GM23338 (cell line): ENCODE measurements at regions not wholly inside any gene's neighbourhood (a gene's known extent, or its start where the extent isn't known, plus 50 kb on each side); places are given as distances from the start of the nearest gene placed in this dataset.

ENCODE experiments used
- ATAC-seq: fragments of 200-7000 bp; cut with Tn5 transposase; 3 replicates; pipeline ENCODE4 v1.9.1; 2020
- DNase-seq: peaks from one replicate; pipeline ENCODE4 v3.0.0-alpha.2; 2015; ENCODE audit warnings: low spot score
- H2AFZ ChIP-seq: fragments of 200-600 bp; sonication (generic); 2 replicates; pipeline ENCODE4 v1.8.0; 2016; ENCODE audit warnings: antibody characterized with exemption, mild to moderate bottlenecking, moderate library complexity
- H3F3A ChIP-seq: fragments of 200-600 bp; sonication (generic); replicated peaks from 2 replicates; pipeline ENCODE4 v1.8.0; 2017; ENCODE audit warnings: antibody characterized with exemption, mixed run types, low read depth
- H3K27ac ChIP-seq: fragments of 200-600 bp; sonication (generic); 2 replicates; pipeline ENCODE4 v1.6.1; 2016; ENCODE audit warnings: low read depth
- H3K27me3 ChIP-seq: fragments of 200-600 bp; sonication (generic); 2 replicates; pipeline ENCODE4 v1.8.0; 2016; ENCODE audit warnings: mild to moderate bottlenecking, mixed run types, moderate library complexity; ENCODE audit not compliant: insufficient read depth
- H3K36me3 ChIP-seq: fragments of 200-600 bp; sonication (generic); 2 replicates; pipeline ENCODE4 v1.8.0; 2016; ENCODE audit warnings: mild to moderate bottlenecking; ENCODE audit not compliant: insufficient read depth
- H3K4me1 ChIP-seq: fragments of 200-600 bp; sonication (generic); 2 replicates; pipeline ENCODE4 v1.8.0; 2016; ENCODE audit warnings: mild to moderate bottlenecking, moderate library complexity; ENCODE audit not compliant: insufficient read depth
- H3K4me2 ChIP-seq: fragments of 200-600 bp; sonication (generic); 2 replicates; pipeline ENCODE4 v1.7.1; 2017; ENCODE audit warnings: mixed run types
- H3K4me3 ChIP-seq: fragments of 200-600 bp; sonication (generic); 2 replicates; pipeline ENCODE4 v1.6.1; 2016; ENCODE audit warnings: mixed run types
- H3K79me2 ChIP-seq: fragments of 200-600 bp; sonication (generic); replicated peaks from 2 replicates; pipeline ENCODE4 v1.8.0; 2017; ENCODE audit warnings: mild to moderate bottlenecking; ENCODE audit not compliant: insufficient read depth
- H3K9me2 ChIP-seq: fragments of 200-600 bp; sonication (generic); 2 replicates; pipeline ENCODE4 v1.8.0; 2017; ENCODE audit not compliant: insufficient read depth
- H4K20me1 ChIP-seq: fragments of 200-600 bp; sonication (generic); replicated peaks from 2 replicates; pipeline ENCODE4 v1.8.0; 2017; ENCODE audit warnings: mild to moderate bottlenecking; ENCODE audit not compliant: insufficient read depth
- H3K27ac Mint-ChIP-seq: 2 replicates; pipeline ENCODE4 v1.8.0; 2020; ENCODE audit warnings: inconsistent platforms, mild to moderate bottlenecking, moderate library complexity, mixed read lengths
- H3K27me3 Mint-ChIP-seq: 3 replicates; pipeline ENCODE4 v1.8.0; 2022; ENCODE audit warnings: low read depth, mild to moderate bottlenecking, moderate library complexity, mixed read lengths, inconsistent platforms; ENCODE audit not compliant: insufficient read depth, poor library complexity
- H3K36me3 Mint-ChIP-seq: 3 replicates; pipeline ENCODE4 v1.8.0; 2021; ENCODE audit warnings: low read depth, mild to moderate bottlenecking, inconsistent platforms, moderate library complexity, mixed read lengths
- H3K4me1 Mint-ChIP-seq: 3 replicates; pipeline ENCODE4 v1.8.0; 2020; ENCODE audit warnings: mild to moderate bottlenecking, inconsistent platforms, mixed read lengths
- H3K4me3 Mint-ChIP-seq: 3 replicates; pipeline ENCODE4 v1.8.0; 2021; ENCODE audit warnings: moderate library complexity, mild to moderate bottlenecking, inconsistent platforms, mixed read lengths
- H3K9me3 Mint-ChIP-seq: 3 replicates; pipeline ENCODE4 v1.8.0; 2020; ENCODE audit warnings: moderate library complexity, mild to moderate bottlenecking, inconsistent platforms, mixed read lengths
- CREB1 ChIP-seq: fragments of 250-450 bp; sonication (Bioruptor Pico); IDR thresholded peaks from 2 replicates; pipeline ENCODE4 v1.5.0; 2020; ENCODE audit warnings: low read depth, mild to moderate bottlenecking, moderate library complexity
- EZH2phosphoT487 ChIP-seq: fragments of 200-600 bp; sonication (generic); IDR thresholded peaks from one replicate; pipeline ENCODE4 v1.8.1; 2018; ENCODE audit warnings: antibody characterized with exemption; ENCODE audit not compliant: unreplicated experiment
- JUNB ChIP-seq: IDR thresholded peaks from one replicate; pipeline ENCODE4 v1.6.1; 2016; ENCODE audit warnings: antibody characterized with exemption; ENCODE audit not compliant: unreplicated experiment
- NANOG ChIP-seq: IDR thresholded peaks from 2 replicates; pipeline ENCODE4 v1.6.1; 2016; ENCODE audit warnings: antibody characterized with exemption, borderline replicate concordance
- POLR2AphosphoS5 ChIP-seq: IDR thresholded peaks from 2 replicates; pipeline ENCODE4 v1.6.1; 2016; ENCODE audit warnings: antibody characterized with exemption, low read depth
- STAT1 ChIP-seq: IDR thresholded peaks from one replicate; pipeline ENCODE4 v1.6.1; 2016; ENCODE audit warnings: antibody characterized with exemption; ENCODE audit not compliant: unreplicated experiment
- ZNF114 ChIP-seq: fragments of 250-450 bp; sonication (Bioruptor Pico); IDR thresholded peaks from 2 replicates; pipeline ENCODE4 v1.5.0; 2020; ENCODE audit warnings: mild to moderate bottlenecking, moderate library complexity
- ZNF331 ChIP-seq: fragments of 250-450 bp; sonication (Bioruptor Pico); IDR thresholded peaks from 2 replicates; pipeline ENCODE4 v1.5.0; 2020; ENCODE audit warnings: low read depth, mild to moderate bottlenecking, moderate library complexity
- TF ChIP-seq, protein P1 (sequence below), 2 experiments: fragments of 200-600 bp in 1 of 2; sonication (generic) in 1 of 2; conservative IDR thresholded peaks; 2 replicates each; pipeline versions ENCODE4 v1.5.1 to v1.6.1; 2016 to 2017; ENCODE audit warnings: antibody characterized with exemption in 2 of 2, low read depth in 2 of 2, mild to moderate bottlenecking in 2 of 2, moderate library complexity in 1 of 2
- TF ChIP-seq, protein P2 (sequence below): IDR thresholded peaks from one replicate; pipeline ENCODE4 v1.6.1; 2018; ENCODE audit warnings: antibody characterized with exemption; ENCODE audit not compliant: unreplicated experiment
- TF ChIP-seq, protein P3 (sequence below): IDR thresholded peaks from 2 replicates; pipeline ENCODE4 v1.6.1; 2016; ENCODE audit warnings: antibody characterized with exemption

DNA sequence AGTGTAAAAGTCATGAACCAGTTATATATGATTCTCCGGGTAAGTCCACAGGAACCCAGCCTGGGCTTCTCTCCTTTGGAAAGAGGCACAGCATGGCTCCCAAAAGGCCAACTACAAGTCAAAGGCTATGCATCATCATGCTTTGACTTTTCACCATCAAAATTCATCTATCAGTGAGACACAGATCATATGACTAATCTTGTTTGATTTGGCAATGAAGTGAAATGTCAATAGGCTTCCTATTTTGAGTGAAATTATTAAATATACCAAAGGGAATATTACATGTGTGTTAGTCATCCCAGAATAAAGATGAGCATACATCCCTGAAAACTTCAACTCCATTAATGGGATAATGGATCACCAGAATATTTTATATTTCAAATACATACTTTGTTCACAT is 83.5 kb upstream of the ADGRL2 start (continued):
- TF ChIP-seq, protein P1, sequence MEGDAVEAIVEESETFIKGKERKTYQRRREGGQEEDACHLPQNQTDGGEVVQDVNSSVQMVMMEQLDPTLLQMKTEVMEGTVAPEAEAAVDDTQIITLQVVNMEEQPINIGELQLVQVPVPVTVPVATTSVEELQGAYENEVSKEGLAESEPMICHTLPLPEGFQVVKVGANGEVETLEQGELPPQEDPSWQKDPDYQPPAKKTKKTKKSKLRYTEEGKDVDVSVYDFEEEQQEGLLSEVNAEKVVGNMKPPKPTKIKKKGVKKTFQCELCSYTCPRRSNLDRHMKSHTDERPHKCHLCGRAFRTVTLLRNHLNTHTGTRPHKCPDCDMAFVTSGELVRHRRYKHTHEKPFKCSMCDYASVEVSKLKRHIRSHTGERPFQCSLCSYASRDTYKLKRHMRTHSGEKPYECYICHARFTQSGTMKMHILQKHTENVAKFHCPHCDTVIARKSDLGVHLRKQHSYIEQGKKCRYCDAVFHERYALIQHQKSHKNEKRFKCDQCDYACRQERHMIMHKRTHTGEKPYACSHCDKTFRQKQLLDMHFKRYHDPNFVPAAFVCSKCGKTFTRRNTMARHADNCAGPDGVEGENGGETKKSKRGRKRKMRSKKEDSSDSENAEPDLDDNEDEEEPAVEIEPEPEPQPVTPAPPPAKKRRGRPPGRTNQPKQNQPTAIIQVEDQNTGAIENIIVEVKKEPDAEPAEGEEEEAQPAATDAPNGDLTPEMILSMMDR (conservative IDR thresholded peaks at IDR 0.05; ENCODE audit: low read depth in 2 of 2), result no peak
- TF ChIP-seq ZNF331, result no peak

DNA sequence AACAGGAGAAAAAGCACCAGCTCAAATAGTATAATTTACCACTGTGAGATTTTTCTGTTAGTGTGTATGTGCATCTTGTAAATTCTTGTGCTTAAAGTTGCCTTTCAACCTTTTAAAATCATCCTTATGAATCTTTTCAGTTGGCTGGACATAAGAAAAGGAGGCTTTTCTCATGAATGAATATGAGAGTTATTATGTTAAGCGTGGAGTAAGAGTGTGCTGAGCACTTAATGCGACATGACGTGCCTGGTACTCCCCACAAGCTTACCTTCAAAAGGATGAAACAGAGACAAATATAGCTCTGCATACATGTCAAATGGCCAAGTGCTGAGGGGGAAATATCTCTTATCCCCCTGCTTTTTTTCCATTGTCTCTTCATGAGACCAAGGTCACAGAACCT is 85.3 kb upstream of the ADGRL2 start:
- no peak overlapping the region for H3K27ac ChIP-seq
- H3K9me3 Mint-ChIP-seq, result no peaks in the 10 kb centered on the region
- H3K4me3 ChIP-seq, result no peak overlapping the region
- no peaks in the 10 kb centered on the region for H3F3A ChIP-seq
- no peak overlapping the region for H2AFZ ChIP-seq
- H3K9me2 ChIP-seq, result no peaks in the 10 kb centered on the region
- H3K4me1 Mint-ChIP-seq, result peaks cover 6% of the 10 kb centered on the region; the same call in 2 of the 3 replicates
- no peaks in the 10 kb centered on the region for H3K4me1 ChIP-seq
- no peak overlapping the region for H3K4me3 Mint-ChIP-seq
- no peaks in the 10 kb centered on the region for H3K36me3 ChIP-seq
- H3K27me3 ChIP-seq, result no peaks in the 10 kb centered on the region
- no peaks in the 10 kb centered on the region for H3K27me3 Mint-ChIP-seq
- H3K79me2 ChIP-seq, result no peaks in the 10 kb centered on the region
- no peaks in the 10 kb centered on the region for H3K36me3 Mint-ChIP-seq
- no peak overlapping the region for H3K27ac Mint-ChIP-seq
- DNase-seq (no peak), ATAC-seq (no peak)
- H4K20me1 ChIP-seq, result no peaks in the 10 kb centered on the region
- no peak overlapping the region for H3K4me2 ChIP-seq
- TF ChIP-seq ZNF114 (no peak), EZH2phosphoT487 (no peak), CREB1 (CRISPR knock-in tag) (no peak), NANOG (no peak), ZNF331 (no peak), JUNB (no peak), POLR2AphosphoS5 (no peak), STAT1 (no peak)
- TF ChIP-seq, protein P2, sequence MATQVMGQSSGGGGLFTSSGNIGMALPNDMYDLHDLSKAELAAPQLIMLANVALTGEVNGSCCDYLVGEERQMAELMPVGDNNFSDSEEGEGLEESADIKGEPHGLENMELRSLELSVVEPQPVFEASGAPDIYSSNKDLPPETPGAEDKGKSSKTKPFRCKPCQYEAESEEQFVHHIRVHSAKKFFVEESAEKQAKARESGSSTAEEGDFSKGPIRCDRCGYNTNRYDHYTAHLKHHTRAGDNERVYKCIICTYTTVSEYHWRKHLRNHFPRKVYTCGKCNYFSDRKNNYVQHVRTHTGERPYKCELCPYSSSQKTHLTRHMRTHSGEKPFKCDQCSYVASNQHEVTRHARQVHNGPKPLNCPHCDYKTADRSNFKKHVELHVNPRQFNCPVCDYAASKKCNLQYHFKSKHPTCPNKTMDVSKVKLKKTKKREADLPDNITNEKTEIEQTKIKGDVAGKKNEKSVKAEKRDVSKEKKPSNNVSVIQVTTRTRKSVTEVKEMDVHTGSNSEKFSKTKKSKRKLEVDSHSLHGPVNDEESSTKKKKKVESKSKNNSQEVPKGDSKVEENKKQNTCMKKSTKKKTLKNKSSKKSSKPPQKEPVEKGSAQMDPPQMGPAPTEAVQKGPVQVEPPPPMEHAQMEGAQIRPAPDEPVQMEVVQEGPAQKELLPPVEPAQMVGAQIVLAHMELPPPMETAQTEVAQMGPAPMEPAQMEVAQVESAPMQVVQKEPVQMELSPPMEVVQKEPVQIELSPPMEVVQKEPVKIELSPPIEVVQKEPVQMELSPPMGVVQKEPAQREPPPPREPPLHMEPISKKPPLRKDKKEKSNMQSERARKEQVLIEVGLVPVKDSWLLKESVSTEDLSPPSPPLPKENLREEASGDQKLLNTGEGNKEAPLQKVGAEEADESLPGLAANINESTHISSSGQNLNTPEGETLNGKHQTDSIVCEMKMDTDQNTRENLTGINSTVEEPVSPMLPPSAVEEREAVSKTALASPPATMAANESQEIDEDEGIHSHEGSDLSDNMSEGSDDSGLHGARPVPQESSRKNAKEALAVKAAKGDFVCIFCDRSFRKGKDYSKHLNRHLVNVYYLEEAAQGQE, result no peak
- TF ChIP-seq, protein P1 (conservative IDR thresholded peaks at IDR 0.05; ENCODE audit: low read depth in 2 of 2), result no peak
- TF ChIP-seq, protein P3, sequence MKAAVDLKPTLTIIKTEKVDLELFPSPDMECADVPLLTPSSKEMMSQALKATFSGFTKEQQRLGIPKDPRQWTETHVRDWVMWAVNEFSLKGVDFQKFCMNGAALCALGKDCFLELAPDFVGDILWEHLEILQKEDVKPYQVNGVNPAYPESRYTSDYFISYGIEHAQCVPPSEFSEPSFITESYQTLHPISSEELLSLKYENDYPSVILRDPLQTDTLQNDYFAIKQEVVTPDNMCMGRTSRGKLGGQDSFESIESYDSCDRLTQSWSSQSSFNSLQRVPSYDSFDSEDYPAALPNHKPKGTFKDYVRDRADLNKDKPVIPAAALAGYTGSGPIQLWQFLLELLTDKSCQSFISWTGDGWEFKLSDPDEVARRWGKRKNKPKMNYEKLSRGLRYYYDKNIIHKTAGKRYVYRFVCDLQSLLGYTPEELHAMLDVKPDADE, result no peak
